H1 (cell line): ENCODE measurements at regions not wholly inside any gene's neighbourhood (a gene's known extent, or its start where the extent isn't known, plus 50 kb on each side); places are given as distances from the start of the nearest gene placed in this dataset.

Source experiments
- CTCF ChIA-PET: fragments of 300-600 bp; sonication (Branson Sonifier 250); formaldehyde crosslinking; loops from one replicate; lab custom pipeline; 2021; ENCODE audit not compliant: partially characterized antibody; lab: Charles Lee
- POLR2A ChIA-PET: fragments of 300-600 bp; sonication (Branson Sonifier 250); formaldehyde crosslinking; loops from one replicate; lab custom pipeline; 2021; ENCODE audit warnings: inconsistent platforms; ENCODE audit not compliant: partially characterized antibody; lab: Charles Lee
- DNase-seq, 2 experiments: peaks; one replicate each; pipeline versions ENCODE4 v3.0.0 to v3.0.0-alpha.2; 2010 to 2022; ENCODE audit warnings: low spot score in 2 of 2, low read depth in 1 of 2, mixed read lengths in 1 of 2
- FAIRE-seq: peaks from 2 replicates; lab custom pipeline; 2011; peaks lifted over from hg19 to GRCh38; lab: Jason Lieb, UNC
- H2AFZ ChIP-seq: 2 replicates; pipeline ENCODE4 v1.8.1; 2012; ENCODE audit warnings: low read length, inconsistent platforms
- H2AK5ac ChIP-seq: 2 replicates; pipeline ENCODE4 v1.6.1; 2013; ENCODE audit warnings: low read depth, low read length
- H2BK120ac ChIP-seq: replicated peaks from 2 replicates; pipeline ENCODE3; 2013; ENCODE audit warnings: low read depth, low read length, inconsistent platforms
- H2BK12ac ChIP-seq: 2 replicates; pipeline ENCODE4 v1.6.1; 2013; ENCODE audit warnings: low read depth, low read length
- H2BK15ac ChIP-seq: 2 replicates; pipeline ENCODE4 v1.6.1; 2013; ENCODE audit warnings: low read length
- H2BK20ac ChIP-seq: 2 replicates; pipeline ENCODE4 v1.6.1; 2013; ENCODE audit warnings: low read length
- H2BK5ac ChIP-seq: 2 replicates; pipeline ENCODE4 v1.6.1; 2013; ENCODE audit warnings: low read depth, low read length
- H3K14ac ChIP-seq: 2 replicates; pipeline ENCODE4 v1.6.1; 2013; ENCODE audit warnings: inconsistent platforms; ENCODE audit not compliant: insufficient read length
- H3K18ac ChIP-seq: 2 replicates; pipeline ENCODE4 v1.6.1; 2013; ENCODE audit warnings: low read length; ENCODE audit errors: extremely low read depth
- H3K23ac ChIP-seq: 2 replicates; pipeline ENCODE4 v1.6.1; 2013; ENCODE audit warnings: inconsistent platforms; ENCODE audit not compliant: insufficient read length
- H3K23me2 ChIP-seq: 2 replicates; pipeline ENCODE4 v1.6.1; 2013; ENCODE audit warnings: low read depth, low read length
- H3K27ac ChIP-seq: 2 replicates; pipeline ENCODE4 v1.6.1; 2011; ENCODE audit warnings: low read depth, low read length, inconsistent platforms
- H3K27me3 ChIP-seq, 4 experiments: replicated peaks in 1 of 4; 1 replicate in 1 of 4; 2 replicates in 3 of 4; pipeline versions ENCODE4 v1.6.1 to v1.8.1; 2011 to 2013; ENCODE audit warnings: low read length in 3 of 4, mild to moderate bottlenecking in 3 of 4, inconsistent platforms in 2 of 4, mixed read lengths in 2 of 4, moderate library complexity in 1 of 4; ENCODE audit not compliant: control insufficient read depth in 3 of 4, insufficient read depth in 3 of 4; ENCODE audit errors: extremely low read depth in 1 of 4
- H3K36me3 ChIP-seq, 4 experiments: 2 replicates each; pipeline versions ENCODE4 v1.6.1 to v1.8.1; 2011 to 2013; ENCODE audit warnings: mild to moderate bottlenecking in 4 of 4, low read length in 3 of 4, moderate library complexity in 2 of 4, control low read depth in 1 of 4, inconsistent platforms in 1 of 4; ENCODE audit not compliant: insufficient read depth in 4 of 4, control insufficient read depth in 2 of 4
- H3K4ac ChIP-seq: replicated peaks from 2 replicates; pipeline ENCODE3; 2013; ENCODE audit warnings: low read length, low read depth, mixed read lengths, inconsistent platforms; ENCODE audit not compliant: insufficient read length
- H3K4me1 ChIP-seq, 4 experiments: replicated peaks in 1 of 4; 1 replicate in 1 of 4; 2 replicates in 3 of 4; pipeline versions ENCODE4 v1.6.1 to v1.8.1; 2011 to 2013; ENCODE audit warnings: low read length in 3 of 4, inconsistent platforms in 2 of 4, mixed read lengths in 1 of 4; ENCODE audit not compliant: insufficient read depth in 4 of 4, control insufficient read depth in 3 of 4
- H3K4me2 ChIP-seq, 2 experiments: 2 replicates each; pipeline versions ENCODE4 v1.6.1 to v1.8.1; 2011 to 2013; ENCODE audit warnings: low read depth in 2 of 2, low read length in 2 of 2, control low read depth in 1 of 2, inconsistent platforms in 1 of 2, mild to moderate bottlenecking in 1 of 2; ENCODE audit not compliant: insufficient read depth in 1 of 2
- H3K4me3 ChIP-seq, 4 experiments: fragments of 200-600, 300-600 bp in 1 of 4; sonication (generic), shearing (Covaris generic), sonication (Bioruptor Twin) in 1 of 4; 2 replicates each; pipeline versions ENCODE4 v1.5.1 to v1.8.1; 2011 to 2016; ENCODE audit warnings: low read length in 4 of 4, low read depth in 3 of 4, control low read depth in 2 of 4, inconsistent platforms in 2 of 4, mild to moderate bottlenecking in 2 of 4, mixed read lengths in 1 of 4, moderate library complexity in 1 of 4; ENCODE audit not compliant: insufficient read depth in 2 of 4; ENCODE audit errors: extremely low read depth in 1 of 4
- H3K56ac ChIP-seq: replicated peaks from 2 replicates; pipeline ENCODE3; 2013; ENCODE audit warnings: low read depth, mild to moderate bottlenecking, mixed read lengths, low read length, inconsistent platforms; ENCODE audit not compliant: insufficient read length
- H3K79me1 ChIP-seq: 2 replicates; pipeline ENCODE4 v1.6.1; 2013; ENCODE audit warnings: low read depth, low read length, control low read depth
- H3K79me2 ChIP-seq, 2 experiments: 2 replicates each; pipeline versions ENCODE4 v1.6.1 to v1.8.1; 2012 to 2013; ENCODE audit warnings: low read length in 2 of 2, mild to moderate bottlenecking in 2 of 2, inconsistent platforms in 1 of 2; ENCODE audit not compliant: insufficient read depth in 2 of 2, control insufficient read depth in 1 of 2
- H3K9ac ChIP-seq, 4 experiments: replicated peaks in 1 of 4; 1 replicate in 1 of 4; 2 replicates in 3 of 4; pipeline versions ENCODE4 v1.6.1 to v1.8.1; 2011 to 2013; ENCODE audit warnings: low read depth in 3 of 4, low read length in 3 of 4, control low read depth in 2 of 4, mild to moderate bottlenecking in 2 of 4, moderate library complexity in 2 of 4, inconsistent platforms in 1 of 4; ENCODE audit errors: extremely low read depth in 1 of 4
- H3K9me3 ChIP-seq, 2 experiments: 2 replicates each; pipeline versions ENCODE4 v1.6.1 to v1.8.1; 2012 to 2013; ENCODE audit warnings: mild to moderate bottlenecking in 2 of 2, moderate library complexity in 2 of 2, control low read depth in 1 of 2, inconsistent platforms in 1 of 2, low read depth in 1 of 2, low read length in 1 of 2, mixed read lengths in 1 of 2; ENCODE audit not compliant: insufficient read depth in 2 of 2
- H4K20me1 ChIP-seq, 2 experiments: replicated peaks in 1 of 2; 2 replicates each; pipeline versions ENCODE3 to v1.8.1; 2011 to 2013; ENCODE audit warnings: inconsistent platforms in 2 of 2, low read length in 2 of 2, mild to moderate bottlenecking in 1 of 2; ENCODE audit not compliant: insufficient read depth in 2 of 2, control insufficient read depth in 1 of 2
- H4K5ac ChIP-seq: 2 replicates; pipeline ENCODE4 v1.6.1; 2013; ENCODE audit warnings: low read length, low read depth, mixed read lengths, inconsistent platforms; ENCODE audit not compliant: insufficient read length
- H4K8ac ChIP-seq: 2 replicates; pipeline ENCODE4 v1.8.0; 2013; ENCODE audit warnings: mild to moderate bottlenecking, moderate library complexity, low read length, inconsistent platforms; ENCODE audit not compliant: insufficient read depth; ENCODE audit errors: extremely low read depth
- H4K91ac ChIP-seq: replicated peaks from 2 replicates; pipeline ENCODE3; 2013; ENCODE audit warnings: low read length, mixed read lengths, inconsistent platforms; ENCODE audit not compliant: insufficient read length
- BRCA1 ChIP-seq: IDR thresholded peaks from 2 replicates; pipeline ENCODE4 v1.6.1; 2012; ENCODE audit warnings: low read depth, low read length, improper control_type of control experiment
- CBX5 ChIP-seq: fragments of 300-800, 300-1000 bp; sonication (generic); IDR thresholded peaks from 2 replicates; pipeline ENCODE4 v1.7.1; 2016; ENCODE audit warnings: antibody characterized with exemption, low read length, low read depth
- CREB1 ChIP-seq: IDR thresholded peaks from 2 replicates; pipeline ENCODE4 v1.6.1; 2012; ENCODE audit warnings: inconsistent platforms
- RAD21 ChIP-seq, 2 experiments: IDR thresholded peaks in 1 of 2; conservative IDR thresholded peaks in 1 of 2; 2 replicates each; pipeline ENCODE4 v1.6.1; 2011; ENCODE audit warnings: low read depth in 2 of 2, low read length in 2 of 2, improper control_type of control experiment in 1 of 2, inconsistent platforms in 1 of 2, mild to moderate bottlenecking in 1 of 2, moderate library complexity in 1 of 2
- RBBP5 ChIP-seq: IDR thresholded peaks from 2 replicates; pipeline ENCODE4 v1.7.1; 2012; ENCODE audit warnings: low read depth, mild to moderate bottlenecking, inconsistent platforms, low read length, moderate library complexity, borderline replicate concordance
- RFX5 ChIP-seq: IDR thresholded peaks from 2 replicates; pipeline ENCODE4 v1.6.1; 2011; ENCODE audit warnings: low read depth, low read length, improper control_type of control experiment, borderline replicate concordance
- SAP30 ChIP-seq: fragments of 300-600 bp; sonication (generic); IDR thresholded peaks from 2 replicates; pipeline ENCODE4 v1.7.1; 2012; ENCODE audit warnings: low read length, moderate library complexity, mild to moderate bottlenecking, inconsistent platforms; ENCODE audit not compliant: insufficient read depth, insufficient replicate concordance
- SIX5 ChIP-seq: IDR thresholded peaks from 2 replicates; pipeline ENCODE4 v1.6.1; 2011; ENCODE audit warnings: mild to moderate bottlenecking, low read depth, low read length
- SP2 ChIP-seq: IDR thresholded peaks from 2 replicates; pipeline ENCODE4 v1.6.1; 2012; ENCODE audit warnings: mild to moderate bottlenecking, low read length, inconsistent platforms
- WGBS, 2 experiments: shearing (Covaris generic) in 1 of 2; methylation state at CpG; one replicate each; pipeline versions ENCODE4 v1.1.6 to v1.1.7; 2013 to 2015; ENCODE audit warnings: low lambda C conversion rate in 2 of 2, mixed read lengths in 2 of 2, inconsistent platforms in 1 of 2, low coverage in 1 of 2, missing lambda C conversion rate in 1 of 2; ENCODE audit not compliant: insufficient replicate concordance in 2 of 2, insufficient coverage in 1 of 2, insufficient read length in 1 of 2; ENCODE audit errors: extremely low coverage in 1 of 2, missing lambda C conversion rate in 1 of 2; 5-methylcytosine and 5-hydroxymethylcytosine counted together
- TF ChIP-seq, protein P1 (sequence below), 3 experiments: IDR thresholded peaks; 1 replicate in 2 of 3; 2 replicates in 1 of 3; pipeline versions ENCODE4 v1.5.1 to v1.6.1; 2011; ENCODE audit warnings: low read length in 3 of 3, mild to moderate bottlenecking in 3 of 3, inconsistent platforms in 2 of 3, low read depth in 1 of 3, moderate library complexity in 1 of 3; ENCODE audit not compliant: insufficient read depth in 1 of 3; ENCODE audit errors: control extremely low read depth in 1 of 3

GRCh38 chr2:136441979-136442714, 323.2 kb upstream of the THSD7B start:
- no peak overlapping the region for H3K4ac ChIP-seq
- H3K14ac ChIP-seq, result no peak overlapping the region
- FAIRE-seq (no peak), DNase-seq (no peak)
- 78% methylated on average over 9 of the region's 9 CpGs; no CpG with 5 or more reads in 1 of the 2 experiments for WGBS, 2 experiments
- H3K79me1 ChIP-seq, result no peaks in the 10 kb centered on the region
- H2BK15ac ChIP-seq, result no peak overlapping the region
- no peak overlapping the region for H3K4me2 ChIP-seq
- H2BK120ac ChIP-seq, result no peak overlapping the region
- H3K4me3 ChIP-seq, result no peak overlapping the region
- no peak overlapping the region for H4K5ac ChIP-seq
- no peak overlapping the region for H3K23ac ChIP-seq
- no peaks in the 10 kb centered on the region for H3K9me3 ChIP-seq
- H2AK5ac ChIP-seq, result no peak overlapping the region
- no peaks in the 10 kb centered on the region for H3K36me3 ChIP-seq
- H3K9ac ChIP-seq, result peak overlapping the region in 1 of 4 experiments; percentile 8; a peak in 1 of 7 replicates
- H3K27me3 ChIP-seq, result no peaks in the 10 kb centered on the region; a peak in 1 of 7 replicates
- H2BK5ac ChIP-seq, result no peak overlapping the region
- ChIA-PET CTCF (interaction anchor here (0.9 to 4.5 kb wide), 3 partner anchors 7 to 18 kb away, joined by 3 to 19 read pairs (median 3); no protein-coding TSS in a partner anchor), POLR2A (interaction anchor here (0.5 kb wide), 1 partner anchor 603 kb away, joined by 3 read pairs; no protein-coding TSS in a partner anchor)
- H3K23me2 ChIP-seq, result no peaks in the 10 kb centered on the region
- H2AFZ ChIP-seq, result no peak overlapping the region
- H2BK12ac ChIP-seq, result no peak overlapping the region
- H2BK20ac ChIP-seq, result no peak overlapping the region
- no peaks in the 10 kb centered on the region for H3K79me2 ChIP-seq
- H4K8ac ChIP-seq, result no peak overlapping the region
- H3K56ac ChIP-seq, result no peak overlapping the region
- no peaks in the 10 kb centered on the region for H4K20me1 ChIP-seq
- no peak overlapping the region for H4K91ac ChIP-seq
- no peak overlapping the region for H3K27ac ChIP-seq
- no peak overlapping the region for H3K18ac ChIP-seq
- peaks cover 0 to 14% (median 8%) of the 10 kb centered on the region in 4 experiments; a peak in 5 of 7 replicates for H3K4me1 ChIP-seq
- TF ChIP-seq RAD21 (IDR thresholded peaks at IDR 0.05 in 1 of 2, conservative IDR thresholded peaks at IDR 0.05 in 1 of 2; ENCODE audit: low read depth in 2 of 2, low read length in 2 of 2) (no peak), RBBP5 (no peak), SAP30 (no peak), CREB1 (no peak), RFX5 (no peak), CBX5 (no peak), SIX5 (no peak), BRCA1 (no peak), SP2 (no peak)
- TF ChIP-seq, protein P1, sequence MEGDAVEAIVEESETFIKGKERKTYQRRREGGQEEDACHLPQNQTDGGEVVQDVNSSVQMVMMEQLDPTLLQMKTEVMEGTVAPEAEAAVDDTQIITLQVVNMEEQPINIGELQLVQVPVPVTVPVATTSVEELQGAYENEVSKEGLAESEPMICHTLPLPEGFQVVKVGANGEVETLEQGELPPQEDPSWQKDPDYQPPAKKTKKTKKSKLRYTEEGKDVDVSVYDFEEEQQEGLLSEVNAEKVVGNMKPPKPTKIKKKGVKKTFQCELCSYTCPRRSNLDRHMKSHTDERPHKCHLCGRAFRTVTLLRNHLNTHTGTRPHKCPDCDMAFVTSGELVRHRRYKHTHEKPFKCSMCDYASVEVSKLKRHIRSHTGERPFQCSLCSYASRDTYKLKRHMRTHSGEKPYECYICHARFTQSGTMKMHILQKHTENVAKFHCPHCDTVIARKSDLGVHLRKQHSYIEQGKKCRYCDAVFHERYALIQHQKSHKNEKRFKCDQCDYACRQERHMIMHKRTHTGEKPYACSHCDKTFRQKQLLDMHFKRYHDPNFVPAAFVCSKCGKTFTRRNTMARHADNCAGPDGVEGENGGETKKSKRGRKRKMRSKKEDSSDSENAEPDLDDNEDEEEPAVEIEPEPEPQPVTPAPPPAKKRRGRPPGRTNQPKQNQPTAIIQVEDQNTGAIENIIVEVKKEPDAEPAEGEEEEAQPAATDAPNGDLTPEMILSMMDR (IDR thresholded peaks at IDR 0.05; ENCODE audit: control extremely low read depth in 1 of 3, insufficient read depth in 1 of 3, low read depth in 1 of 3, low read length in 3 of 3), result no peak
